ENCODE measurements at regions not wholly inside any gene's neighbourhood (a gene's known extent, or its start where the extent isn't known, plus 50 kb on each side); places are given as distances from the start of the nearest gene placed in this dataset.

DNA sequence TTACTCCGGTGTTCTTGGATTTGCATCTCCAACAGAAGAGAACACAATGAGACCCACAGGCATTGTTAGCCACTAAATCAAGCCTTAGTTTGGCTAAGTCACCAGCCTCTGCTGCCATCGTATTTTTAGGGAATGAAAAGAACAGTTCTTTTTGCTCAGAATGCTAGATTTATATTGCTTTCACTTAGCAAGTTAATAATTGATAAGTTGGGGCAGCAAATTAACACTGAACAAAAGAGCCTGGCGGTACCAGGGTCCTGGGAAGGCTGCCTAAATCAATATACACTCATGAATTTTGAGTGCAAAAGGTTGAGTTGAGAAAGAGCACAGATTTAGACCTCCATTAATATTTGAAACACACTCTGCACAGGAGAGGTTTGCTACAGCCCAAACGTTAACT is 767.7 kb downstream of the TYW1 start:
- no peak for DNase-seq (ENCODE audit: low read depth)
- H3K4me3 ChIP-seq (ENCODE audit: low read depth, low read length): no peak overlapping the region
- TF ChIP-seq, protein P1, sequence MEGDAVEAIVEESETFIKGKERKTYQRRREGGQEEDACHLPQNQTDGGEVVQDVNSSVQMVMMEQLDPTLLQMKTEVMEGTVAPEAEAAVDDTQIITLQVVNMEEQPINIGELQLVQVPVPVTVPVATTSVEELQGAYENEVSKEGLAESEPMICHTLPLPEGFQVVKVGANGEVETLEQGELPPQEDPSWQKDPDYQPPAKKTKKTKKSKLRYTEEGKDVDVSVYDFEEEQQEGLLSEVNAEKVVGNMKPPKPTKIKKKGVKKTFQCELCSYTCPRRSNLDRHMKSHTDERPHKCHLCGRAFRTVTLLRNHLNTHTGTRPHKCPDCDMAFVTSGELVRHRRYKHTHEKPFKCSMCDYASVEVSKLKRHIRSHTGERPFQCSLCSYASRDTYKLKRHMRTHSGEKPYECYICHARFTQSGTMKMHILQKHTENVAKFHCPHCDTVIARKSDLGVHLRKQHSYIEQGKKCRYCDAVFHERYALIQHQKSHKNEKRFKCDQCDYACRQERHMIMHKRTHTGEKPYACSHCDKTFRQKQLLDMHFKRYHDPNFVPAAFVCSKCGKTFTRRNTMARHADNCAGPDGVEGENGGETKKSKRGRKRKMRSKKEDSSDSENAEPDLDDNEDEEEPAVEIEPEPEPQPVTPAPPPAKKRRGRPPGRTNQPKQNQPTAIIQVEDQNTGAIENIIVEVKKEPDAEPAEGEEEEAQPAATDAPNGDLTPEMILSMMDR (IDR thresholded peaks at IDR 0.05; ENCODE audit: control insufficient read depth, extremely low read depth, insufficient read depth): no peak

DNA sequence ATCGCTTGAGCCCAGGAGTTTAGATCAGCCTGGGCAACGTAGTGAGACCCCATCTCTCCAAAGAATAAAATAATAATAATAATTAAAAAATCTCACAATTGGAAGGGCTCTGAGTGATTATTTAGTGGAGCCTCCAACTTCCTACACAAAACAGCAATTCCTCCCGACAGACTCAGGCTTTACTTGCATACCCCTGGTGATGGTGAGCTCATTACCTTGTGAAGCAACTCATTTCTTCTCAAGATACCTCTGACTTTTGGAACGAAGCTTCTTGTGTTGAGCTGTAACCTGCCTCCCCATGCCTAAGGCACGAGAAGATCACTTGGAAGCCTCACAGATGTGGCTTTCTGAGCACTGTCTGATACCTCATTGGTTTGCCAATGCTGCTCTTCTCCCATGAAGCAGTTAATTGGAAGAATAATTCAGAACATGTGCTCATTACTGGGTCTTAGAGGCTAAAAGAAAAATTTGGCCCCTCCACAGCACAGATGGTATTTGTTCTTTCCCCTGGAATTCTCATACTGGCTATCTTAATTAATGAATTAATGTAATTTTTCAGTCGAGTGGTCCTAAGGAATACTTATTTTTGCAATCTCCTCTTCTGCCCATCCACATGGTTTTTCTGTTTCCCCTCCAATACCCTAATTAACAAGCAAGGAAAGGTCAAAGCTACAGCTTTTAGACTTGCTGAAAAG is 769.0 kb downstream of the TYW1 start:
- no peak overlapping the region for H3K4me3 ChIP-seq (ENCODE audit: low read depth, low read length)
- TF ChIP-seq, protein P1 (IDR thresholded peaks at IDR 0.05; ENCODE audit: control insufficient read depth, extremely low read depth, insufficient read depth): no peak
- no peak for DNase-seq (ENCODE audit: low read depth)

DNA sequence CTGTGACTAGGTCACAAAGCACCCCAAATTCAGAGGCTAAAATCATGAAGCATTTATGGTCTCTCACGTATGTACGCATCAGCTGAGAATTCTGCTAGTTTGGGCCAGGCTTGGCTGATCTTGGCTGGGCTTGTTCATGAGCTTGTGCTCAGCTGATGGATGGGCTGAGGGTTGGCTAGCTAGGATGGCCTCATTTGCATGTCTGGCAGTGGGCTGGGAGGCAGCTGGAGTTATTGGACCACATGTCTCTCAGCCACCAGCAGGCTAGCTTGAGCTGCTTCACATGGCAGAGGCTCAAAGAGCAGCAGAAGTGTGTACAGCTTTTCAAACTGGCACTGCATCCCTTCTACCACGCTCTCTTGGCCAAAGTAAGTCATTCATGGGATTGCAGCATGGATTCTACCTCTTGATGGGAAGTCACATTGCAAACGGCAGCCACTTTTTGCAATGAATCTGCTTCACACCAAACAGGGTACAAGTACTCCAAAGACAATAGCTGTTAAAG is 770.3 kb downstream of the TYW1 start:
- no peak for DNase-seq (ENCODE audit: low read depth)
- no peak overlapping the region for H3K4me3 ChIP-seq (ENCODE audit: low read depth, low read length)
- TF ChIP-seq, protein P1 (IDR thresholded peaks at IDR 0.05; ENCODE audit: control insufficient read depth, extremely low read depth, insufficient read depth): no peak

DNA sequence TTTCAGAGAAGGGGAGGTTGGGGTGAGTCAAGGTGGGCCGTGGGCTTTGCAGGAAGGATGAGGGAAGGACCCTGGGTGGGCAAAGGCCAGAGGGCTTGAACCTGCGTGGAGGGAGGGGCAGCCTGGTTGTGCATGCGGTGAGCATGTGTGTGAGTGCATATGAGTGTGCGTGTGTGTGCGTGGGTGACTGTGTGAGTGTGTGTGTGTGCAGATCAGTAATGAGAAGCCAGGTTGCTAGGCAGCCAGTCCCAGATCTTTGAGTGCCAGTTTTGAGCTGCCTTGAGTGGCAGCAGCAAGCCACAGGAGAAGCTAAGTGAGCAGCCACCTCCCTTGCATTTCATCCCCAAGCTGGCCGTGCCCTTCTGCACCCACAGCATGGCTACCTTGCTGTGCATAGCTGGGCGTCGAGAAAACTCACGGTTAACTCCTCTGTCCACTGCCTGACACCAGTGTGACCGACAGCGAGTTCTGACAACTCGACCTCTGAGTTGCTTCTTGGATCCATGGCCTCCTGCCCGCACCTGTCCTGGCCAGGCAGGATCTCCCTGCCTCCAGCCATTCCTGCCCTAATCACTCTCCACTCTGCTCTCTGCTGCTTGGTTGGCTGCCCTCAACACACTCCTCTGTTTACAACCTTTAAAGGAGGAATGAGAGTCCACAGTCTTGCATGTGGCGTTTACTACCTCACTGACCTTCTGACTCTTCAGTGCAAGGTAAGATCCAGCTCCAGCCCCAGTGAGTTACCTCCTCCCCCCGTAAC is 775.4 kb downstream of the TYW1 start:
- DNase-seq (ENCODE audit: low read depth): no peak
- no peak overlapping the region for H3K4me3 ChIP-seq (ENCODE audit: low read depth, low read length)
- TF ChIP-seq, protein P1 (IDR thresholded peaks at IDR 0.05; ENCODE audit: control insufficient read depth, extremely low read depth, insufficient read depth): no peak

DNA sequence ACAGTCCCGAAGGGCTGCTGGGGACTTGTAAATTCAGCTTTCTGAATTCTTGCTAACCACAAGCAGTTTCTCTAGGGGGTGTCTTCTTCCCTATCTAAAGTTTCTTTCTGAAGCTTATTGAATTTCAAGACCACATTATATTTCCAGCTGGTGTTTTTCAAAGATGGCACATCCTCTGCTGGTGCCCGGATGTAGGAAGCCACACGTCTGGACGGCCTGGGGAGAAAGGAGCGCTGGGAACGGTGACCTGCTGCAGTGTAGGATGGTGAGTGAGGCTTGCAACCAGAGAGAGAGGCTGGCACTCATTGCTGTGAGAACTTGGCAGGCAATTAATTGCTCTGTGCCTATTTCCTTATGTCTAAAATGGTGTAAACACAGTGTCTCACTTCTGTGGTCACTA is 776.4 kb downstream of the TYW1 start:
- TF ChIP-seq, protein P1 (IDR thresholded peaks at IDR 0.05; ENCODE audit: control insufficient read depth, extremely low read depth, insufficient read depth): no peak
- no peak overlapping the region for H3K4me3 ChIP-seq (ENCODE audit: low read depth, low read length)
- no peak for DNase-seq (ENCODE audit: low read depth)

DNA sequence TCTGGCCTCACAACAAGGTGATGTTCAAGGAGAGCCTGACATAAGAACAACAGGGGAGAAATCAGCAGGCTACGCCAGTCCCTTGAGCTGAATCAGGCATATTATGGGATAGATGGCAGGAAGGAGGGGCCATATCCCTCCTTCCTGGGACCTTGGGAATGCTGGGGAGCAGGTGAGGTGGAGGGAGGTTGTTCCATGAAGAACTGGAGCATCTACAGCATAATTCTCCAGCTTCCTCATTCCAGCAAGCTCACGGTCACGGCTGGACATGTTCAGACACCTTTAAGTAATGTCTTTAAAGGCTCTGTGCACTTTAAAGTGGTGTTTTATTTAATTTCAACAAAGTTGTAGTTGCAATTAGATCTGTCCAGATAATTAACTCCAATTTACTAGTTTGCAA is 780.5 kb downstream of the TYW1 start:
- no peak overlapping the region for H3K4me3 ChIP-seq (ENCODE audit: low read depth, low read length)
- TF ChIP-seq, protein P1 (IDR thresholded peaks at IDR 0.05; ENCODE audit: control insufficient read depth, extremely low read depth, insufficient read depth): no peak
- DNase-seq (ENCODE audit: low read depth): no peak

Data from LNCaP clone FGC (cell line).